HG02798 (cell line): ENCODE measurements at regions not wholly inside any gene's neighbourhood (a gene's known extent, or its start where the extent isn't known, plus 50 kb on each side); places are given as distances from the start of the nearest gene placed in this dataset.

Experiments used
- ATAC-seq: cut with Tn5 transposase; IDR thresholded peaks from one replicate; pipeline ENCODE4 v1.9.1; 2021; ENCODE audit warnings: mild to moderate bottlenecking; ENCODE audit not compliant: unreplicated experiment, poor library complexity

DNA sequence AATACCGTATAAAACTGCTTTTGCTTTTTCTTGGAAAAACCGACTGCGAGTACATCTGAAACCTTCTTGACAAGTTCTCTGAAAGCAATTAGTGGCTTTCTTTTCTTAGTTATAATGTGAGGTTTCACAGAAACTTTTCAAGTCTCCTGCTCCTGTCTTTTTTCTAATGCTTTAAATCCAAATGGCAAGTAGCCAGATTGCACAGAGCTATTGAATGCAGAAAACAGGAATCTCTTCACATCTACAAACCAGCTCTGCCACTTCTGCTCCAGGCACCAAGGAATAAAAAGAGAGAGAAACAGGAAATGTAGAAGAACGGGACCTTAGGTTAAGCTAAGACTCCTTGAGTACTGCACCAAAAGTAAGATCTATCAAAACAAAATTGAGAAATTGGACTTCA is 267.3 kb upstream of the TET2 start:
- peak; percentile 64 for ATAC-seq

DNA sequence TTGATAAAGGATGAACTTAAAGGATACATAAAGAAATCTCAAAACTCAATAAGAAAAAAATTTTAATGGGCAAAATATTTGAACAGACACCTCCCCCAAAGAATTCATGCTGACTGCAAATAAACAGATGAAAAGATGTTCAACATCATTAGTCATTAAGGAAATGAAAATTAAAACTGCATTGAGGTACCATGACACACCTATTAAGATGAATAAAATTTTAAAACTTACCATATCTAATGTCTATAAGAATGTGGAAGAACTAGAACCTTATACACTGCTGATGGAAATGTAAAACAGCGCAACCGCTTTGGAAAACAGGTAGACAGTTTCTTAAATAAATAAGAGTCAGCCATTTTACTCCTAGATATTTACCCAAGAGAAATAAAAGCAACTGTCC is 266.8 kb upstream of the TET2 start:
- no peak for ATAC-seq

DNA sequence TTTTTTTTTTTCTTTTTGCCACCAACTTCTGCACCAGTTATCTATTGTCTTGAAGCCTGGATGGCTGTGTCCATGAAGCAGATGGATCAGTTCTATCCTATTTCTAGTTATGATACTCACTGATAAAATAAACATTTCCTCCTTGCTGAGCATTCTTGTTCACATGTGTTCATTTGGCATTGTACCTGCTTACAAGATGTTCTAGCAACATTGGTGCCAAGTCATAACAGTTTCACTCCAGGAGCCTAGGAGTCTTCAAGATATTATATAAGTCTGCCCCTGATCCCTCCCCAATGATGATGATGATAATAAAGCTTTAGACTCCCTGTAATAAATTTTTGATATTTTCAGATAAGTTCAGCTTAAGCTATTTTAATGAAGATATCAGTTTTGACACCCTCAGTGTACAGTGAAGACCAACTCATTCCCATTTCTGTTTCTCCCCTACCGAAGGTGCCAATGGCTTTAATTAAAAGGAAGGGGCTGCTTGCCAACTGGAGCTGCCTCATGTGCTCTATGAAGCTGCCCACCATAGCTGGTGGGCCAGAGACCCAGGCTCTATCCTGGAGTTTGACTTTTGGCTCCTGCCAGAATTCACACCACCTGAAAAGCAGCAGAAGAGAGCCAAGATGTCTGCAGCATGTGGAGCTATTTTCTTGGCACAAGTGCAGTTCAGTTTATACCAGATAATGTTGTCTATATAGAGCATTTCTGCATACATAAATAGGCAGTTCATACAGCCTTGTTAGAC is 265.4 kb upstream of the TET2 start:
- no peak for ATAC-seq

DNA sequence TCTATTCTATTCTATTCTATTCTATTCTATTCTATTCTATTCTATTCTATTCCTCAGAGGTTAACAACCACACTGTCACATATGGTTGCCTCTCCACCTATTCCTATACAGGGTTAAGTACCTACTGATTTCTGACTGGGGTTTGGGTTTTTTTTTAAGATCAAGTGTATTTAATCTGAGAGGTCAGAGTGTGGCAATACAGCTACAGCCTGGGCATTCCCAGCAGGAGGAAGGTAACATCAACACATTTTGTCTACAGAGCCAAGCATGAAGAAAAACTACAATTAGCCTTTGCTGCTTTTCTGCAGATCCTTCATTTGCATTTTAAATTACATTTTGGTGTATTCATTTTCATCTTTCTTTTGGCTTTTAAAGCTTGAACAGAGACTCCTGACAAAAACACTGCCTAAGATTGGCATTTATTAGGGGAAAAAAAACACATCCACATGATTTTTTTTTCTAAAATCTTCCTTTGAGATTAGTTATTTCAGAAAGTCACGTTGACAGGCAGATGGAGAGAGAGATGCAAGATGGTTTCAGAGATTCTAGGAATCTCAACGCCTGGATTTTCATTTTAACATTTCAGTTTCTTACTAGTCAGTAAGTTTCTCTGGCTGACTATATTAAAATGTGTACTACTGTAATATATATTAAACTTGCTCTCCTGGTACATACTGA is 255.9 kb upstream of the TET2 start:
- ATAC-seq, result no peak

DNA sequence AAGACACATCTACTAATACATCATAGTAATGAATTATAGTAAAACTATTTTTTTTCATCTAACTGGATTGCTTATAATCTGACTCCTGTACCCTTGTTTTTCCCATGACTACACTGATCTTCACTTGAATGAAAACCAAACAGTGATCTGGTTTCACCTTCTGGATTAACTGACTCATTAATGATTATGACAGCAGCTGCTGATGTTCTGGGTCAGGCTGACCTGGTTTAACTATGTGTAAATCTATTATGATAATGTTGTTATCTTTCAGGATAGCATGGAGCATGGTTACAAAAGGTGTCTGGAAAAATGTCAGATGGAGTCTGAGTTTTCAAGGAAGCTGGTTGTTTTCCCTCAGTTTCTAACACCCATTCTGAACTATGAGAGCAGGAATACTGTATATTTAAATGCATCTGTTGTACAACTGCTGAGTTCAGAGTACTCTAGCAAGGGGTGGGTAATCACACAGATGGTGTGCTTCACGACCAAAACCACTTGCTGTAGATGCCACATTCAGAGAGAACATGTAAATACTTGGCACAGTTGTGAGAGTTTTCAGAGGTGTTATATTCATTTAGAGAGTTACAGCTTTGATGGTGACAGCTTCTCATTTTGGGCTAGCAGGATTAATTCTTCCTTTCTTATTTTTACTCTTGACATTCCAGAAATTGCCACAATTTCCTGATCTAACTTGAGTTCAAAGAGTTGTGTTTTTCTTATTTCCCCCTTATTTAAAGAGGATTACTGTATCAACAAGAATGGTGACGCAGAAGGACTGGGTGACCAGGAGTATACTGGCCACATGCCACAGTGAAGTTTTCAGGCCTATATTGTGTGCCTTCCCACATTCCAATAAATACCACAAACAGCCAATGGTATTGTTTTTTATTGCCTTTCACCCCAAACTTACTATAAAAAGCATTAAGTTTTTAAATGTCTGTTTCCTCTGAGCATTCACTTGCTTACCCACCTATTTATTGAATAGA is 249.7 kb upstream of the TET2 start:
- ATAC-seq, result peak; percentile 90

- ATAC-seq, result no peak
Observed at GRCh38 chr4:104899863-104900262, 246.8 kb upstream of the TET2 start.

DNA sequence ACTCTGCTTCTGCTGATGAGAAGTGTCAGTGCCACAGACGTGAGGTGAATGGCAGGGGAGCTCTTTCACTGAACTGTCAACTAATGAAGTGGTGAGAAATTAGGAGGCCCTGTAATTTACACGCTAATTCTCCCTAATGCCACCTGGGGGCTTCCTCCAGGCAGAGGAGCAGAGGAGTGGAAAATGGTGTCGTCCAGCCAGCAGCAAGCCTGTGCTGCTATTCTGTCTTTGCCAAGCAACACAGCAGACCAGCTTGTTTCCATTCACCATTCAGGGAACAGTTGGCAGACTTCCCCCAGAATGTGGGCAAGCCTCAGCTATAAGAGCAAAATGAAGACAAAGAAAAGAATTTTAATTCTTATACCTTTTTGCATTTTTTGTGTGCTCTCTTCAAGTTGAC is 245.2 kb upstream of the TET2 start:
- no peak for ATAC-seq

GRCh38 chr4:104901961-104902605 is 244.6 kb upstream of the TET2 start:
- no peak for ATAC-seq

DNA sequence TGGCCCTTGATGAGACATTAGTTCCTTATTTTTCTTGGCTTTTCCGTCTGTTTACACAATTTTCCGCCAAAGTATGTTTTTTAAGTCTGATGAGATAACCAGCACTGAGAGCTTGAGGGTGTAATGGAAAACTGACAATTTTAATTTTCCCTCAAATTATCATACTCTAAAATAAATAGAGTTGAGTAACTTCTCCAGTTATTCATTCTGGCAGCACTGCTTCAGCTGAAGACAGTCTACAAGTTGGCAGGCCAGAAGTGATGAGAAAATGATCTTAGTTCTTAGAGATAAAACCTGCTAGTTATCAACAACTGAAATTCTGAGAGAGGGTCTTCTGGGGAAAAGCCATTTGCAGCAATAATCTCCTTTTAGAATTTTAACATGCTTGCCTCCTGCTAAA is 241.6 kb upstream of the TET2 start:
- no peak for ATAC-seq

DNA sequence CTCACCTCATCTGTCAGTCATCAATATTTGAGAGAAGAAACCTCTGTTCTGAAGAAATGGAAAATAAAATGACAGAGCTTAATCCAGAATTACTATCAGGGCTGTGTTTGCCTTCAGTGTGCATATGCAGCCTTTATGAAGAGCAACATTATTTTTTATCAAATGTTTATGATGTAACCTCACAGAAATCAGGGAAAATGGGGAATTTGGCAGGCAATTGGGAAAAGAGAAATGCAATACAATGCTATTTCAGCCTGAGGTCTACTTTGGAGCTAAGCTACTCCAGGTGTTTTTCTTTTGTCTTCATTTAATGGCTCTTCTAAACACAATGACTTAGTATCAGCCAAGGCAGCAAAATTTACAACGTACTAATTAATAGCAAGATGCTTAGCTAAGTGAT is 241.1 kb upstream of the TET2 start:
- ATAC-seq, result no peak

DNA sequence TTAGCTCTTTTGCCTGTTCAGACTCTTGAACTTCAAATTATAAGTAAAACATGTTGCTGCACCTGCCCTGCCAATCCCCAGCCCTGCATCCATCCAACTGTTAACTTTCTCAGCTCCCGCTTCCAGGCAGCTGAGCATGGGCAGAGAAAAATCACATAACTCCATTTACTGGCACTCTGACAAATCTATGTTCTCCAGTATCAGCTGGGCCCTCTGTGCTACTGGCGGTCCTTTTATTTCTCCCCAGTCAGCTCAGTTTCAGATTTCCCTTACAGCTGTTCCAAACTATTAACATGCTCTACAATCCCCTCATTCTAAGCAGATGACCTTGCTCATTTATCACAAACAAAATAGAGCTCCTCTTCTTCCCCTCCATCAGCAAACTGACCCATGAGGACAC is 240.4 kb upstream of the TET2 start:
- no peak for ATAC-seq

DNA sequence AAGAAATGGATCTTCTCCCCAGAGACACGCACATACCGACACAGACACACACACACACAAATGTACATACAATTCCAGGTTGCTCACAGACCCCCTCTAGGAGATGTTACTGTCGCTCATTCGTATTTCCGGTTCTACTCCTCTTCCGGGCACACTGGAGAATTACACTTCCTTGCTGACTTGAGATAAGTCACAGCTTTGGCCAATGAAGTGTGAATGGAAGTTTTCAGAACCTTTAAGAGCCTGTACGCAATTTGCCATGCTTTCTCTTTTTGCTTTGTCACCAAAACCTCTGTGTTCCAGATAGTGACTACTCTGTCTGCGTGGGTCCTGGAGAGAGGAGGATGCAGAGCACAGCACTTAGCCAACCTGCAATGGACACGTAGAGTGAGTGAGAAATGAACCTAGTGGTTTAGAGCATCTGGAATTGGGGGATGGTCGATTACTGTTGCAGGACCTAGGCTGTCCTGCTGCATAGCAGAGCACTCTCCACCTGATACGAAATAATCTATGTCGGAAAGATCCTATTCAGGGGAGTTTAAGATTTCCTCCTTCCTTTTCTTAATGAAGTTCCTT is 239.5 kb upstream of the TET2 start:
- no peak for ATAC-seq

DNA sequence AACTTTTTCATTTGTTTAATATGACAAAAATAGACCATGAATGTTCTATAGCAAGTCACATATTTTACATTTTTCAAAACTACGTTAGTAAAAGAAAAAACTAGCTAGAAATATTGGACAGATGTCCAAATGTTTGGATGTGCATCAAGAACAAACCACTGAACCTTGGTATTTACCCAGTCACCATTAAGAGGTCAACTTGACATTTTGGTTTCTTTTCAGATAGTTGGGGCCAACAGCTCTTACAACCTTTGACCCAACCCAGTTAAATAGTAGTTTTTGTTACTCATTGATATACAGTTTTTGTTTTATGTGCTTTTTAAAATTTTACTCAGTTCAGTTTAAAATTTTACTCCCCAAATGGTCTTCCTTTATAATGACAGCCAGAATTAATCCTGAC is 238.7 kb upstream of the TET2 start:
- ATAC-seq, result no peak

DNA sequence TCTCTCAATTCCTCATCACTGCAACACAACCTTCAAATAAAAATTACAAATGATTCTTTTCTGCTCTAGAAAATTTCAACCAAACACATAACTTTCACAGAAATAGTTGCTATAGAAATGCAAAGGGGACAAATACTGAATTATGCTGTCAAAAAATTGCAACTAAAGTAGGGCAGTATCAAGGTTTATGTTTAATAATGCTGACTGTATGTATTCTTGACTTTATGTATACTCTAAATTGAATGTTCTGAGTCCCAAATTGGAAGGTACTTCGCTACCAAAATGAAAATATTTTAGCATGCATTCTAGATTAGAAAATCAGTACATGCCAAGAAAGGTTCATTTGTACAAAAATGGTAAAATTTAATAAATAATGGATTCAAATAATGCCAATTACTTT is 237.3 kb upstream of the TET2 start:
- no peak for ATAC-seq

GRCh38 chr4:104912518-104912917 is 234.2 kb upstream of the TET2 start:
- no peak for ATAC-seq

DNA sequence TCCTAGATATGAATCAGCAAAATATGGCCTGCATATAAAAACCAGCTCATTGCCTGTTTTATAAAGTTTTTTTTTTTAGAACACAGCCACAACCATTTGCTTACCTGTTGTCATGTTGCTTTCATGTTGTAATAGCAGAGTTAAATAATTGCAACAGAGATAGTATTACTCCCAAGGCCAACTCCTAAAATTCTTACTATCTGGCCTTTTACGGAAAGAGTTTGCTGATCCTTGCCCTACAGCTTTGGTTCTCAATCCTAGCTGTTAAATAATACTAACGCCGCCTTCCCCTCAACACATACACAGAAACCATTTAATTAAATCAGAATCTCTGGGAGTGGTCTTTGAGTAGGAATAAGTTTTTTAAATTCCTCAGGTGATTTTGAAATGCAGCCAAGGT is 231.3 kb upstream of the TET2 start:
- ATAC-seq, result no peak

GRCh38 chr4:104915864-104916263 is 230.8 kb upstream of the TET2 start:
- ATAC-seq, result no peak

GRCh38 chr4:104919406-104919805 is 227.3 kb upstream of the TET2 start:
- ATAC-seq, result no peak

DNA sequence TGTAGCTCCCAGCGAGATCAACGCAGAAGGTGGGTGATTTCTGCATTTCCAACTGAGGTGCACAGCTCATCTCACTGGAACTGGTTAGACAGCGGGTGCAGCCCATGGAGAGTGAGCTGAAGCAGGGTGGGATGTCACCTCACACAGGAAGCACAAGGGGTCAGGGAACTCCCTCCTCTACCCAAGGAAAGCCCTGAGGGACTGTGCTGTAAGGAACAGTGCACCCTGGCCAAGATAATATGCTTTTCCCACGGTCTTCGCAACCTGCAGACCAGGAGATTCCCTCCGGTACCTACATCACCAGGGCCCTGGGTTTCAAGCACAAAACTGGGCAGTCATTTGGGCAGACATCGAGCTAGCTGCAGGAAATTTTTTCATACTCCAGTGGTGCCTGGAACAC is 216.4 kb upstream of the TET2 start:
- peak; percentile 20 for ATAC-seq
